Esophagus mucosa (tissue), 1 donor: ENCODE measurements at regions not wholly inside any gene's neighbourhood (a gene's known extent, or its start where the extent isn't known, plus 50 kb on each side); places are given as distances from the start of the nearest gene placed in this dataset.
A peak's percentile ranks its signal among the peaks of the same experiment; 100 is the strongest.

Source experiments
- ATAC-seq: fragments of 200-7000 bp; cut with Tn5 transposase; one replicate; pipeline ENCODE4 v1.9.1; 2020
- donor health status: DM: yes; HTN: yes; CAD: no.

DNA sequence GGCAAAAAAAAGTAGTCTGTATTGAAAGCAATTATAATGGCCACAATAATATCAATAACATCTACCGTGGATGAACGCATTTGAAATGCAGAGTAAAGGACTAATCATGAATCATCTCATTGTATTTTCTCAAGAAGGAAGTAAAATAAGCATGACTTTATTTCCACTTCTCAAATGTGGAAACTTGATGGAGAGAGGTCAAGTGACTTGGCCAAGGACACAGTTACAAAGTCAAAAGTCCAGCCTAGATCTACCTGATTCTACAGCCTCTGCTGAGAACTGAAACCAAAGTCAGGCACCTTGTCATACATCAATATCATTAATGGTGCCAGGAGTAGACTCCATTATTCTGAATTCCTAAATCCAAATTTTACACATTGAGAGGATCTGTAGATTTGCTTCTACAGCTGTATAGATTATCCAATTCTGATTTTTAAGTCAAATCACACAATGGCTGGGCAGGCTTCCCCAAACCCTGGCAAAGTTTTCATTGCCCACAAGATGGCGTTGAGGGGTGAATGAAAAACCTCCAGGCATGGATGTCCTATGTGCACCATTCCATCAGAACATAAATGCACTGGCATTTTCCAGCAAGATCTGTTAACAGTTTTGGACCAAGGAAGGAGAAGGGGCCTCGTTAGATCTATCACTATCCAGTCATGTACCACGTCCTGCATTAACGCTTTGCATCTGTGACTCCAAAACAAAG is 423.1 kb downstream of the MAFB start:
- ATAC-seq, result peak; percentile 59

DNA sequence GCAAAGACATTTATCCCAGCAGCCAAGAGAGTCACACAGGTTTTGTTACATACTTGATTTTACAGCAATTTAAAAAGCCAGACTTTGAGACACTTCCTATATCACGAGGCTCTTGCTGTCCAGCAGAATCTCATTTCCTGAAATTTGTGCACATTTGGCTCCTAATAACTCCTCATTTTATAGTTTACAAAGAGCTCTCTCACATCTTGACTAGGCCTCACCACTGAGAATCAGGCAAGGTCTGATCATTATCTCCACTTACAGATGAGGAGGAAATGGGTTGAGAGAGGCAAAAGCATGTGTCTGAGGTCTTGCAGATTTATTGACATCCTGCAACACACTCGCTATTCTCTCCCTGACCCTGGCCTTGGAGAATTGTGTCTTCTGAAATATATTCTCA is 426.8 kb downstream of the MAFB start:
- no peak for ATAC-seq

DNA sequence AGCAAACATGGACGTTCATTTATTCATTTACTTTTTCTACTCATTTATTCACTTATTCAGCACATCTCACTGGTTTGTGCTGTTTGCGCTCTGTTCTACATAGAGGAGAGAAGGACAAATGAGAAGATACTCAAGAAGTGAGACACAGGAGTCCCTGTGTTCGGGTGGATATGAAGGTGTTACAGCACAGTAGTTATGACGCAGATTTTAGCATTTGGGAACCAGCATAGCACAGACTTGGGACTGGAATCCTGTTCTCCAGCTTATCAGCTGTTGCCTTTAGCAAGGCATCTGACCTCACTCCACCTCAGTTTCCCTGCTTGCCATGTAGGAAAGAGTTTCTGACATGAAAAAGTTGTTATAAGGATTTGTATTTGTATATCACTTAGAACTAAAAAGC is 430.1 kb downstream of the MAFB start:
- no peak for ATAC-seq

DNA sequence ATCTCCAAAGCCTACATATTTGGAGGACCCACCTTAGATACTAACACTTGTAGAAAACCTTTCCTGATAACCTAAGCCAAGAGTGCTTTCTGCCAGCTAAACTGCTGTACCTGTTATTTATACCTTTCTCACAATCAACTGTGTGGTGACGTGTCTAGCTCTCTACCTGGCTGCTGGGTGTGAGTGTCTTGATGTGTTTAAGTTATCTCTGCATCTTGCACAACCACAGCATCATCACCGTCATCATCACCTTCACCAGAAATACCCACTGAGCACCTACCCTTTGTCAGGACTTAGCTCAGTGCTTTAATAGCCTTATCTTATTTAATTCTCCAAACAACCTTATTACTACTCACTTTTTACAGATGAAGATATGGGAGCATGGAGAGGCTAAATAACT is 431.3 kb downstream of the MAFB start:
- ATAC-seq, result no peak

DNA sequence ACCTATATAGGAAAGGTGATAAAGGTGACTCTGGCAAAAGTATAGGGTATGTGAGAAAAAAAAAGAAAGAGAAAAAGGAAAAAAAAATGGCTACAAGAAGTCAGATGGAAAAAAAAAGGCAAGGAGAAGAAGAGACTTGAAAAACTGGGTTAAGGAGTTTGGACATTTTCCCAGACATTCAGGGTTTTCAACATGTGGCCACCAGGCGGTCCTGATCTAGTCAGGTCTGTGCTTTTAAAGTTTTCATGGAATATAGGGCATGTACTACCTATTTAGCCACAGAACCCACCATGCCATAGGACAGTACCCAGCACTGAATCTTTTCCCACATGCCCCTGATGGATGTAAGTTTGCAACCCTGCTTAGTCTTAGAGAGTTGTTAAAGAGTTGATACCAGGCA is 433.7 kb downstream of the MAFB start:
- ATAC-seq, result peak; percentile 23

DNA sequence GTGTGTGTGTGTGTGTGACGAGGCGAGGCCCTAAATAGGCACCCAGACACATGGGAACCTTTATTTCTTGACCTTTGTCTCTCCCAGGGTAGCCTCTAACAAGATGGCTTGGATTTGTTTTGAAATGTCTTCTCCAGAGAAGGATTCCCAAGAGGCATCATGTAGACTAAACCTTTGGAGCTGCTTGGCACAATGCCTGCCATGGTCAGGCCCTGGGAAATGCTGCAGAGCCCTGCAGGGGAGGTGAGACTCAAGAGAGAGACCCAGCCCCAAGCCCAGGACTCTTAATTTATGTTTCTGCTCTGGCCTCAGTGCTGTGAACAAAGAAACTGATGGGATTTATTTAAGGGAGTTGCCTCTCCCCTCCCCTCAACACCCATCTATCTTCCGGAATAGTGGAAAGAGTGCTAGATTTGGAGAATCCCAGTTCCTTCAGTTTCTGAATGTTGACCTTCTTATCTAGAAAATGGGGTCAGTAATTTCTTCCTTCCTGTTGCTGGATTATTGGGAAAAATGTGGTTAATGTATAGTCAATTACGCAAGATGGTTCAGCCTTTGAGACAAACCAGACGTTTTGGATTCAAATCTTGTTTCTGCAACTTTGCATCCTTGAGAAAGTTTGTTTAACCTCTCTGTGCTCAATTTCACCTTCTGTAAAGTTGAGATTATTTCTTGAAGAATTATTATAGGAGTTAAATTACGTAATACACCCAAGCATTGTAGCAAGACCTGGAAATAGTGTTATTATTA is 434.8 kb downstream of the MAFB start:
- no peak for ATAC-seq

DNA sequence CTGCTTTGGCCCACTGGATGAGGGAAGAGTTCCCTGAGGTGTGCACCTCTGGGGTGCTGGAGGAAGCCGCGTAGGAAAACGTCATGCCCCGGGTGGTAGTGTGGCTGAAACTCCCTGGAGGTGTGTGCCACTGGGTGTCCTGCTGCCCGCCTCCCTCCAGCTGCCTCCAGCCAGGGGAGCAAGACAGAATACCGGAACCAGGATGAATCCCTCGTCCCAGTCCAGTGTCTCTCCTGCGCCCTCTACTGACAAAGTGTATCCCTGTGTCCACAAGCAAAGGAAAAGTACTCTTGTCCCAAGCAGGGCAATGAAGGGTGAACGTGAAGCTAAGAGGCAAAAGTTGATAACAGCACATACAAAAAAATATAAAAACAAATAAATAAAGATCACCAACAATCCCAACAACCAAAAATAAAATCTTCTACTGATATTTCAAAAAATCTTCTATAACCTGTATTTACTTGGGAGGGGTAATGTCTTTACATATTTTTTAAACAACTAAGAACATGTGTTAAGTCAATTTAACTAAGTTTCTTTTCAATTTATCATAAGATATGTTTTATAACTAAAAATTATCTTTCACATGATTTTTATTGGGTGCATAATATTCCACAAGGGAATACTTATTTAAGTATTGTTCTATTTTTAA is 437.6 kb downstream of the MAFB start:
- no peak for ATAC-seq

DNA sequence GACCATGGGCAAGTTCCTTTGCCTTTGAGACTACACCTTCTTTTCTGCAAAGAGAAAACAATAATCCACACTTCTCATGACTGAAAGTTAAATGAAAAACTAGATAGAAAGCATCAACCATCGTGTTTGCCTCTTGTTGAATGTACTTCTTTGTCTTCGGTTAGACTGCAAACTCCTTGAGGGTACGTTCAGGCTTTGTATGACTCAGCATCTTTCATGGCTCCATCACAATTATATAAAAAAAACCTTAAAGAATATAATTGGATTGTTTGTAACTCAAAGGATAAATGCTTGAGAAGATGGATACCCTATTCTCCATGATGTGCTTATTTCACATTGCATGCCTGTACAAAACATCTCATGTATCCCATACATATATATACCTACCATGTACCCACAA is 439.2 kb downstream of the MAFB start:
- ATAC-seq, result no peak

DNA sequence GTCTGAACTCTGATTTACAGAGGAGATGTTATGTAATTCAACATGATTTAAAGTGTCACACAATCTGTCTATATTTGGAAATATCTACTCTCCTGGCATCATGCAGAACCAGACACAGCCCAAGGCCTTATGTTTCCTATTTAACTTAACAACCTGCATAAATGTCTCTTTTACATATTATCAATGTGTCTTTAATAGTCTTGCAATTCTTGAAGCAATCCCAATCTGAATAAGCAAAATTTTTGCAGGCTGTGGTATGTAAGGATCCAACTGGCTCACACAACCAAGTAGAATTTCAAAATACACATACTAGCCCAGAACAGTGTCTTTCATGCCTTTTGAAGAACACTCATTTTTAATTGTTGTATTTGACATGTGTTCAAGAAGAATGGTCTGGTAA is 443.2 kb downstream of the MAFB start:
- no peak for ATAC-seq

DNA sequence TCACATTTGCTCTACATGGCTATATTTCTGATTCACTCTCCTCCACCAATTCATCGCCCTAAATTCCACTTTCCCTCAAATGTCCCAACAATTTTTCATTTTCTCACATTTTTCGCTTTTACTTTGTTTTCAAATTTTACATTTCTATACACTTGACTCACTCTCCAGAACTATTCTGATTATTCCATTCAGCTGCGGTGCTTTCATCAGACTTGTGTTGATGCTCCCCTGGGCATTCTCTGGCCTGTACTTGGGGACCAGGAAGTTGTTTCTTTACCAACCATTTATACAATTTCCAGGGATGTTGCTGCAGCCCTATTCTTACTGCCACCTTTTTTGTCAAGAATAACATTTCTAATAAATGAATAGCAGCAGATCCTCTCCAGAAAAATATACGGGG is 444.8 kb downstream of the MAFB start:
- no peak for ATAC-seq

DNA sequence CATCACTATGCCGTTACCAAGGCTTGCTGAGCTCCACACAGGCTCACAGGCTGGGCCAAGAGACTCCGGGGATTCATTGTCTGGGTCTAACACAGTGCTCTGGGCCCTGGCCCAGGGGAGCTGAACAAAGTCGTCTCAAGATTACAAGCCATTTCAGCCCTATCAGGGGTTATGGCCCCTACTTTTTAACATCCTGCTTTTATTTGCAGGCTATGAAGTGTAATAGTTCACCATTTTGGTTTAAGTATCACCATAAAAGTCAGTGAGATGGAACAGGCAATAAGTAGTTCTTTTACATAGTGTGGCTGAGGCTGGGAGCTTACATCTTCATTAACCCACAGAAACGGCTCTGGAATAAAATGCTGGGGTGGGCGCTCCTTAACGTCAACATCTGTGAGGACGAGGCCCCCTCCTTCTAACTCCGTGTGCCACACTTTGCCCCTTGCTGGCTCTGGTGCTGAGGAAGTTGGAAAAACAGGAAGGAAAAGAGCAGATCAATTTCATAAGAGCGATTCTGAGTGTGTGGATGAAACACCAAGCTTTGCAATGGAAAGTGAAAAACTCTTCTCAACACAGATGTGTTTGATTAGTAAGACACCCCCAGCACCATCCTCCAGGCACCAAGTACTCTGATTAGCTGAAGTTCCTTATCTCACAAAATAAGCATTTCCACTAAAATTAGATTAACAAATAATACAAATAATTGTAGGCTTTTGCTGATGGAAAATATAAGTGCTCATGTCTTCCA is 447.3 kb downstream of the MAFB start:
- no peak for ATAC-seq

DNA sequence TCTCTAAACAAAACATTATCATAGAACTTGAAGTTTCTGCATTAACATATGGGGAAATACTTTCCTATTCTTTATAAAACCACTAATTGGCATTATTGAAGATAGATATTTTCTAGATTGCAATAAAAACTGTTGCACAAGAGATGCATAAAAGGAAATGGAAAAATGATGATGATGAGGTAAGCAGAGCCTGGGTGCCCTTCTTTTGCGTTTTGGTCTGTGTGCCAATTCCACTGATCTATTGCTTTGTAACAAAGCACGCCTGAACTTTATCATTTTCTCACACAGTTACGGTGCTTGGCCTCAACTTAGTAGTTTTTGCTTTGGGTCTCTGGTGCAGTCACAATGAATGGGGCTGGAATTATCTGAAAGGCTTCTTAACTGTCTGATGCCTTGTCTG is 450.5 kb downstream of the MAFB start:
- ATAC-seq, result no peak

DNA sequence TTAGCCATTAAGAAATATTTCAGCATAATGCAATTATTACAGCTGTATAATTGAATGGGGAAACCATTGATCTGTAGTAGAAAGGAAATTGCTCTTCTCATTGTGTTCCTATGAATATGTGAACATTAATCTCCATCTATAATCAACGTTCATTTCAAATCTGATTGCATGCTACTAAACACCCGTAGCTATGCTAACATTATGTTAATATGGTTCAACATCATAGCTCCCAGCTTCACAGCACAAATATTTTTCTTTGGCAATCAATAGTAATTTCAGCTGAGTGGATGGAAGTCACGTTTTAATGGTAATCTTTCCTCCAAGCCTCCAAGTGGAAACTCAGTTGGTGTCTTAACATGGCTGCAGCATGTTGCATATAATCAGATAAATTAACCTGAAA is 454.4 kb downstream of the MAFB start:
- no peak for ATAC-seq

DNA sequence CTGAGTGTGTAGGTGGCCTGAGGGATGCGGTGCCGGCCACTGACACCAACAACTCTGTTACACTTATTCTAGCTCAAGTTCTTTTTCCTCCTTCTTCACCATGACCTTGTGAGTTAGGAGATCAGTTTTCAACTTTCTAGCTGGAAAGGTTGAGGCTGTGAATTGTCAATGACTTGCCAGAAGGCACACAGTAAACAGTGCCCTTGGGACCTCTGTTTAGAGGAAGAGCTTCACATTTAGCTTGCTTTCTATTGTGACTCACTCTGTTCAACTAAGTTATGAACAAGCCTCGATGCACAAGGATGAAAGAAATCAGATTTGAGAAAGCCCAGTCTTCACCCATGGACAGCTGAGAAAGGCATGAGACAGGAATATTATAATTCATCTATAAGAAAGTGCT is 455.6 kb downstream of the MAFB start:
- no peak for ATAC-seq

DNA sequence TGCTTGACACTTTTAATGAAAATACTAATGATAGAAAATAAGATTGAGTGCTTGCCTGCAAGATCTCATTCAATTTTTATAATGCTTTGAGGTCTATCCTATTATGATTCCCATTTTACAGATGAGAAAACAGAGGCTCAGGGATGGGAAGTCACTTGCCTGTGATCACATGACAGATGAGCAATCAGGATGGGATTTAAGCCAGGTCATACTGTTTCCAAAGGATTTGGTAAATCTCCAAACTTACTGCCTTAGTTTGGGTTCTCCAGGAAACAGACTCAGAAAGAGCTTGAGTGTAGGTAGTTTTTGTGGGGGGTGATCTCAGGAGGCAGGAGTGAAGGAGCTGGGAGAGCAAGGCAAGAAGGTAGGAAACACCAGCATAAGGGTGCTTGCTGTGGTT is 456.3 kb downstream of the MAFB start:
- no peak for ATAC-seq

DNA sequence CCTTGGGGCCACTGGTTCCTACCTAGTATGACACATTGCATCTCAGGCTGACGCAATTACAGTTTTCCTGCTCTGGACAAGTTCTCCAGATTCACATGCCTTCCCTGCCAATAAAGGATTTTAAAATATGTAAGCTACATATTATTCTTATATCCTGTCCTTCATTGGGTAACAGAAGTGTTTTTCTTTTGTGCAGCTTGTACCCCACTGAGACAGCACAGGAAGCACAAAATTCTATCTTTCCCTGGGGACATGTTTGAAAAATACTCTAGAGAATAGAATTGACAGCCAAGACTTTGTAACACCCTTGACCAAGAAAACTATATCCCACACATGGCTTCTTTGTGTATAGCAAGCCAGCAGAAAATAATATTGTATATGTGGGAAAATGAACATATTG is 456.8 kb downstream of the MAFB start:
- ATAC-seq, result no peak

DNA sequence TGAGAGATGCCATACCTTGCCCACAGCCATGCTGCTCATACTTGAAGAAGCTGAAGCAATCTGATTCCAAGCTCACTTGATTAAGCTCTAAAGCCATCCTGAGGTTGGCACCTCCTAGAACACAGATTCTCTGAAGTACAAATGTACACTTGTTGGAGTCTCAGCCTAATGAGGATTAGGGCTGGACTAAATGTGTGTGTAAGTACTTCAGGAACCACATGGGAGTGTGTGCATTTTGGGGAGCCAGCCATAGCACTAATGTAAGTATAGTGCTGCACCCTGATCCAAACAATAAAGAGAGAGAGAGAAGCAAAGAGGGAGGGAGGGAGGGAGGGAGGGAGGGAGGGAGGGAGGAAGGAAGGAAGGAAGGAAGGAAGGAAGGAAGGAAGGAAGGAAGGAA is 458.6 kb downstream of the MAFB start:
- no peak for ATAC-seq

DNA sequence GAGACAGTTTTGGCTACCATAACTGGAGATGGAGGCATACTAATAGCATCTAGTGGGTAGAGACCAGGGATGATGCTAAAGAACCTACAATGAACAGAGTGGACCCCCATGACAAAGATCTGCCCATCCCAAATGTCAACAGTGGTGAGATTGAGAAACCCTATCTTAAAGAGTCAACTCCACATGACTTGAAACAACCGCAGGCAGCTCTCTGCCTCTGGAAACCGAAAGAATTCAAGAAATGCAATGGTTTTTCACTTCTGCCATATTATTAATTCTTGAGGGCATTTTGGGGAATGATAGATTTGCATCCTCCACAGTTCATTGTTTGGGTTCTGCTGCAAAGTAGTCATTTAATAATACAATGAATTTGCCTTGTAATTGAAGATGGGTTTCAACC is 463.4 kb downstream of the MAFB start:
- no peak for ATAC-seq

DNA sequence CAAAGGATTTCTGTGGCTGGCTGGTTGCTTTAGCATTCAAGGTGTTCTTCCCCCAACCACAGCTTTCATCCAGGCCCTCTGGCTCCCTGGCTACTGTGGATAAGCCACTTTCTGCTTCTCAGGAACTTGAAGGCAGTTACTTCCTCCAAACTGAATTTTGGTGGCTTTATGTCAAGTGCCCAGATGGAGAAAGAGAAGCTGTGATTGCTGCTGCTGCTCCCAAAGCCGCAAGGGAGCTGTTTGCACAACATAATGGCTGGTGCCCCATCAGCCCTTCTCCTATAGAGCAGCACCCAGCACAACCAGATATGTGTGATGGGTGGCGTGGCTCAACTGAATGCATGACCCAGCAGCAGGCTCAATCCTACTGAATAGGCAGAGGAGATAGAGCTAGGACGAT is 465.2 kb downstream of the MAFB start:
- ATAC-seq, result no peak

DNA sequence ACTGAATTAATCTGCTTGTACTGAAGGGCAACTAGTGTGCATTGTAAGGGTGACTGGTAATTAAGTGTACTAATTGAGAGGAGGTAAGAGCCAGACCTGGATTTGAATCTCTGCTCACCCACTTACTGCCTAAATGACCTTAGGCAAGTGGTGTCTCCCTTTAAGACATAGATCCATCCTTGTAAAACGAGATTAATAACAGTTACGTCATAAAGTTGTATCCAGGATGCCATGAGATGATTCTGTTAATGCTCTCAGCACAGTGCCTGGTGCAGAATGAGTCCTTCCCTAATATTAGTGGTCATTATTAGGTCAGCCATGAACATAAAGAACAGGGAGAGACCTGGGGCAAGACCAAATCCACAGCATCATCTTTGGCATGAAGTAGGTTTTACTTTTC is 470.1 kb downstream of the MAFB start:
- ATAC-seq, result no peak

DNA sequence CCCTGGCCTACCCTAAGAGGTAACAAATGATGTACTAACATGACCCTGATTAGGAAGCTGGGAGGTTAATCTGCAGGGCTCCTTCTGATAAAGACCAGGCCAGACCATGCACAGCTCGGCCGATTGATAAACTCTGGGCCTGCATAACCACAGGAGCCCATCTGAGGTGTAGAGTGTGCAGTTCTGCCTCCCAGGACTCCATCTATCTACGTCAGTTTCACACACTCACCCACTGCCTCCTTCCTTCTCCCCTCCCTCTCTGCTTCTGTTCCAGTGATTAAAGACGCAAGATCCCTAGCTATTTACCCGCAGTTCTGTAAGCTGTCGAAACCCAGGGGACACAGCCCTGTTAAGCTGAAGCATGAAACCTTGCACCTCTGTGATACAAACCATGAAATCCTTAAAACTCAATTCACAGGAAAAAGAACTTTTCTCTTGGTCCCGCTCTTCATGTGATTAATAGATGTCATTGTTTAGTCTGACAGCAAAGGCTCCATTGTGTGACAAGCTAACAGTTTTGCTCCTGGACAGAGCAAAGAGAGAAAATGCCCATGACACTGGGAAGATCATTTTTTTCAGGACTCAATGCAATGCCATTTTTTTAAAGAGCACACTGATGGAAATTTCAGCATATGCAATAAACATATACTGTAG is 470.6 kb downstream of the MAFB start:
- ATAC-seq, result no peak

DNA sequence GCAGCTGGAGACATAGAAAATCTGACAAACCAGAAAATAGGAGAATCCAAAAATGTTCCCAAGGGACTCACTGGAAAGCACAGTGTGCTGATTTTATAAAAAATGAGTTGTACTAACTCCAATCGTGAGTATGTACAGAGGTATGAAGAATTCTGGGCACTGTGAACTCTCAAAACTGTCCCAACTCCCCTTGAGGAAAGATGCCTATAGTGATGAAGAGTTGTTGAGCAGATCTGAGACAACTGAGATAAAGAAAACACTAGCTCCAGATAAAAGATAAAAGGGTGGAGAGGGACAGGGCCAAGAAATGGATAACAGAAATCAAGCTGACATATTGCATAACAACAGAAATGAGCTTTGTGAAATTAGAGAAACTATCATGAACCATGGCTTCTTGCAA is 481.4 kb downstream of the MAFB start:
- no peak for ATAC-seq

DNA sequence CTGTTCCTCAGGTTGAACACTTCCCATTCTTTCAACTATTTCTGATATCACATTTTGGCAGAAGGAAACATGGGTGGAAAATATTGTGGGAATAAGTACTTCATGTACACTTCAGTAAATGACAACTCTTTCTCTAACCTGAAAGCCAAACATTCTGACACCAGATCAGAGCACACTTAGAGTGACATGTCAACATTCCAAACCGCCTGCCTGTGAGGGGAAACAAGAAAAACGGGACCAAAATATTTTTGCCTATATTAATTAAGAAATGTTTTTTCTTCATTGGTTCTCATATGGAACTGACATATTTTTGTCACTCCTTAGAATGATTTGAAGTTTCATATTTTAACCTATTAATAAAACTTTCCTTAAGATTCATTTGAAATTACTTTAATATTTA is 483.1 kb downstream of the MAFB start:
- ATAC-seq, result no peak
